Neural cell (in vitro differentiated cells): ENCODE measurements at regions not wholly inside any gene's neighbourhood (a gene's known extent, or its start where the extent isn't known, plus 50 kb on each side); places are given as distances from the start of the nearest gene placed in this dataset.

Experiments used
- H2AFZ ChIP-seq: fragments of 200-600, 300-800 bp; sonication (generic), shearing (Covaris generic); 2 replicates; pipeline ENCODE4 v1.6.0; 2014; ENCODE audit warnings: low read depth, mild to moderate bottlenecking, antibody characterized with exemption, low read length, moderate library complexity
- H3F3A ChIP-seq: fragments of 200-600 bp; shearing (Covaris generic); 2 replicates; pipeline ENCODE4 v1.6.1; 2016; ENCODE audit warnings: mild to moderate bottlenecking, moderate library complexity, mixed read lengths, antibody characterized with exemption, low read length; ENCODE audit not compliant: insufficient read depth, poor library complexity, severe bottlenecking
- H3K27ac ChIP-seq: fragments of 200-600, 300-800 bp; sonication (generic), shearing (Covaris generic); 2 replicates; pipeline ENCODE4 v1.5.1; 2014; ENCODE audit warnings: mild to moderate bottlenecking, low read length, moderate library complexity
- H3K27me3 ChIP-seq: fragments of 300-800, 200-600 bp; sonication (generic), shearing (Covaris generic); 2 replicates; pipeline ENCODE4 v1.6.0; 2014; ENCODE audit warnings: mild to moderate bottlenecking, low read depth, low read length, moderate library complexity; ENCODE audit not compliant: insufficient read depth
- H3K36me3 ChIP-seq: fragments of 300-800, 200-600 bp; sonication (generic), shearing (Covaris generic); 2 replicates; pipeline ENCODE4 v1.5.1; 2014; ENCODE audit warnings: mild to moderate bottlenecking, antibody characterized with exemption, low read length, moderate library complexity; ENCODE audit not compliant: insufficient read depth
- H3K4me2 ChIP-seq: fragments of 300-800, 200-600 bp; sonication (generic), shearing (Covaris generic); 2 replicates; pipeline ENCODE4 v1.6.0; 2014; ENCODE audit warnings: mild to moderate bottlenecking, low read length
- H3K4me3 ChIP-seq: fragments of 300-800, 200-600 bp; sonication (generic), shearing (Covaris generic); 2 replicates; pipeline ENCODE4 v1.5.1; 2014; ENCODE audit warnings: mild to moderate bottlenecking, low read length, moderate library complexity
- H3K79me2 ChIP-seq: fragments of 200-600 bp; shearing (Covaris generic); replicated peaks from 2 replicates; pipeline ENCODE4 v1.6.0; 2014; ENCODE audit warnings: mild to moderate bottlenecking, low read length, moderate library complexity; ENCODE audit not compliant: insufficient read depth
- H3K9ac ChIP-seq: fragments of 300-800, 200-600 bp; sonication (generic), shearing (Covaris generic); 2 replicates; pipeline ENCODE4 v1.6.1; 2016; ENCODE audit warnings: mild to moderate bottlenecking, low read length, mixed read lengths
- H3K9me2 ChIP-seq: fragments of 200-600 bp; shearing (Covaris generic); 2 replicates; pipeline ENCODE4 v1.6.1; 2016; ENCODE audit warnings: mild to moderate bottlenecking, low read length, mixed read lengths; ENCODE audit not compliant: insufficient read depth
- H3K9me3 ChIP-seq: fragments of 200-600, 300-800 bp; sonication (generic), shearing (Covaris generic); 2 replicates; pipeline ENCODE4 v1.6.1; 2016; ENCODE audit warnings: mild to moderate bottlenecking, mixed run types, low read length, moderate library complexity, mixed read lengths
- H4K20me1 ChIP-seq: fragments of 200-600 bp; shearing (Covaris generic); 2 replicates; pipeline ENCODE4 v1.6.1; 2016; ENCODE audit warnings: mild to moderate bottlenecking, mixed run types; ENCODE audit not compliant: insufficient read depth
- EP300 ChIP-seq: fragments of 450-650 bp; conservative IDR thresholded peaks from 2 replicates; pipeline ENCODE4 v1.6.1; 2014; ENCODE audit warnings: antibody characterized with exemption, mild to moderate bottlenecking, moderate library complexity; ENCODE audit not compliant: poor library complexity, severe bottlenecking
- EZH2 ChIP-seq: fragments of 200-600, 300-800 bp; shearing (Covaris generic), sonication (generic); IDR thresholded peaks from 2 replicates; pipeline ENCODE4 v1.6.1; 2014; ENCODE audit warnings: antibody characterized with exemption, low read length, borderline replicate concordance, mild to moderate bottlenecking; ENCODE audit not compliant: insufficient read depth, poor library complexity, severe bottlenecking
- MXI1 ChIP-seq: fragments of 450-650 bp; conservative IDR thresholded peaks from 2 replicates; pipeline ENCODE4 v1.6.1; 2014; ENCODE audit warnings: antibody characterized with exemption, mild to moderate bottlenecking; ENCODE audit not compliant: poor library complexity, severe bottlenecking
- POLR2AphosphoS5 ChIP-seq: IDR thresholded peaks from 2 replicates; pipeline ENCODE4 v1.6.1; 2012
- RAD21 ChIP-seq: fragments of 450-650 bp; conservative IDR thresholded peaks from 2 replicates; pipeline ENCODE4 v1.6.1; 2014; ENCODE audit warnings: antibody characterized with exemption, mild to moderate bottlenecking, moderate library complexity
- SMC3 ChIP-seq: fragments of 450-650 bp; conservative IDR thresholded peaks from 2 replicates; pipeline ENCODE4 v1.6.1; 2014; ENCODE audit warnings: antibody characterized with exemption, mild to moderate bottlenecking, moderate library complexity; ENCODE audit not compliant: poor library complexity
- TAF1 ChIP-seq: IDR thresholded peaks from 2 replicates; pipeline ENCODE4 v1.6.1; 2012; ENCODE audit warnings: low read depth
- TF ChIP-seq, protein P1 (sequence below): fragments of 450-650 bp; IDR thresholded peaks from 2 replicates; pipeline ENCODE4 v1.5.1; 2014; ENCODE audit warnings: antibody characterized with exemption, mild to moderate bottlenecking, moderate library complexity; ENCODE audit not compliant: poor library complexity, severe bottlenecking
- TF ChIP-seq, protein P2 (sequence below): IDR thresholded peaks from 2 replicates; pipeline ENCODE4 v1.6.1; 2012; ENCODE audit warnings: borderline replicate concordance

DNA sequence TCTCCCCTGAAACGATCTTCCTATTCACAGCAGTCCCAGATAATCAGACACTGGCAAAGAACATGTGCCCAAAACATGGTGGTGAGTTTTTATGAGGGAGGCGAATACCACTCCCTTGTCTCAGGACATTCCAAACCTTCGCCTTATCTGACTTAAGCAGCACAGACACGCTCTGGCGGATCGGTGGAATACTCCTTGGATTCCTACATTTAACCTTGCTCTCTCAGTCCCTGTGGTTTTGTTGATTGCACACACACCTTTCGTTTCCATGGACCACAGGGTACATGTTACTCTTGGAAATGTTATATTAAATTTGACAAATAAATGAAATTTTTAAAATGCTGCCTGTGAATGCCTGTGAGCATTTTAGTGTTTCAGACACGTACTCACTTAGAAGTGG lies 87.8 kb upstream of the CPEB4 start:
- no peaks in the 10 kb centered on the region for H3K27me3 ChIP-seq
- no peaks in the 10 kb centered on the region for H3F3A ChIP-seq
- H3K9me2 ChIP-seq: no peaks in the 10 kb centered on the region
- no peaks in the 10 kb centered on the region for H3K36me3 ChIP-seq
- no peak overlapping the region for H3K4me2 ChIP-seq
- TF ChIP-seq TAF1: no peak
- no peak for TF ChIP-seq POLR2AphosphoS5
- no peak for TF ChIP-seq RAD21
- no peak for TF ChIP-seq SMC3
- TF ChIP-seq EP300: no peak
- TF ChIP-seq, protein P1, sequence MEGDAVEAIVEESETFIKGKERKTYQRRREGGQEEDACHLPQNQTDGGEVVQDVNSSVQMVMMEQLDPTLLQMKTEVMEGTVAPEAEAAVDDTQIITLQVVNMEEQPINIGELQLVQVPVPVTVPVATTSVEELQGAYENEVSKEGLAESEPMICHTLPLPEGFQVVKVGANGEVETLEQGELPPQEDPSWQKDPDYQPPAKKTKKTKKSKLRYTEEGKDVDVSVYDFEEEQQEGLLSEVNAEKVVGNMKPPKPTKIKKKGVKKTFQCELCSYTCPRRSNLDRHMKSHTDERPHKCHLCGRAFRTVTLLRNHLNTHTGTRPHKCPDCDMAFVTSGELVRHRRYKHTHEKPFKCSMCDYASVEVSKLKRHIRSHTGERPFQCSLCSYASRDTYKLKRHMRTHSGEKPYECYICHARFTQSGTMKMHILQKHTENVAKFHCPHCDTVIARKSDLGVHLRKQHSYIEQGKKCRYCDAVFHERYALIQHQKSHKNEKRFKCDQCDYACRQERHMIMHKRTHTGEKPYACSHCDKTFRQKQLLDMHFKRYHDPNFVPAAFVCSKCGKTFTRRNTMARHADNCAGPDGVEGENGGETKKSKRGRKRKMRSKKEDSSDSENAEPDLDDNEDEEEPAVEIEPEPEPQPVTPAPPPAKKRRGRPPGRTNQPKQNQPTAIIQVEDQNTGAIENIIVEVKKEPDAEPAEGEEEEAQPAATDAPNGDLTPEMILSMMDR: no peak
- TF ChIP-seq, protein P2, sequence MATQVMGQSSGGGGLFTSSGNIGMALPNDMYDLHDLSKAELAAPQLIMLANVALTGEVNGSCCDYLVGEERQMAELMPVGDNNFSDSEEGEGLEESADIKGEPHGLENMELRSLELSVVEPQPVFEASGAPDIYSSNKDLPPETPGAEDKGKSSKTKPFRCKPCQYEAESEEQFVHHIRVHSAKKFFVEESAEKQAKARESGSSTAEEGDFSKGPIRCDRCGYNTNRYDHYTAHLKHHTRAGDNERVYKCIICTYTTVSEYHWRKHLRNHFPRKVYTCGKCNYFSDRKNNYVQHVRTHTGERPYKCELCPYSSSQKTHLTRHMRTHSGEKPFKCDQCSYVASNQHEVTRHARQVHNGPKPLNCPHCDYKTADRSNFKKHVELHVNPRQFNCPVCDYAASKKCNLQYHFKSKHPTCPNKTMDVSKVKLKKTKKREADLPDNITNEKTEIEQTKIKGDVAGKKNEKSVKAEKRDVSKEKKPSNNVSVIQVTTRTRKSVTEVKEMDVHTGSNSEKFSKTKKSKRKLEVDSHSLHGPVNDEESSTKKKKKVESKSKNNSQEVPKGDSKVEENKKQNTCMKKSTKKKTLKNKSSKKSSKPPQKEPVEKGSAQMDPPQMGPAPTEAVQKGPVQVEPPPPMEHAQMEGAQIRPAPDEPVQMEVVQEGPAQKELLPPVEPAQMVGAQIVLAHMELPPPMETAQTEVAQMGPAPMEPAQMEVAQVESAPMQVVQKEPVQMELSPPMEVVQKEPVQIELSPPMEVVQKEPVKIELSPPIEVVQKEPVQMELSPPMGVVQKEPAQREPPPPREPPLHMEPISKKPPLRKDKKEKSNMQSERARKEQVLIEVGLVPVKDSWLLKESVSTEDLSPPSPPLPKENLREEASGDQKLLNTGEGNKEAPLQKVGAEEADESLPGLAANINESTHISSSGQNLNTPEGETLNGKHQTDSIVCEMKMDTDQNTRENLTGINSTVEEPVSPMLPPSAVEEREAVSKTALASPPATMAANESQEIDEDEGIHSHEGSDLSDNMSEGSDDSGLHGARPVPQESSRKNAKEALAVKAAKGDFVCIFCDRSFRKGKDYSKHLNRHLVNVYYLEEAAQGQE: no peak
- TF ChIP-seq EZH2: no peak
- no peak for TF ChIP-seq MXI1
- no peak overlapping the region for H2AFZ ChIP-seq
- H3K9me3 ChIP-seq: no peaks in the 10 kb centered on the region
- no peaks in the 10 kb centered on the region for H4K20me1 ChIP-seq
- H3K27ac ChIP-seq: no peak overlapping the region
- H3K4me3 ChIP-seq: no peak overlapping the region
- no peak overlapping the region for H3K9ac ChIP-seq
- H3K79me2 ChIP-seq: no peaks in the 10 kb centered on the region

DNA sequence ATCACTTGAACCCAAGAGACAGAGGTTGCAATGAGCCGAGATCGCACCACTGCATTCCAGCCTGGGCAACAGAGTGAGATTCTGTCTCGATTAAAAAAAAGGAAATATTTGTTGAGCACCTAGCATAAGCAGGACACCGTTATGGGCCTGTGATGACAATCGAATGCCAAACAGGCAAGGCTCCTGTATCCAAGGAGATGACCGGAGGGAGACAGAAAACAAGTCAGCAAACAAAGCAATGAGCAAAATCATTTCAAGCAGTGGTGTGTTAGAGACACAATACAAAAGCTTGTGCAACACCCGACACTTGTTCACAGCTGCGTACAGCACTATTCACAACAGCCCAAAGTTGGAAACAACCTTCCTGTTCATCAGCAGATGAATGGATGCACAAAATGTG lies 87.1 kb upstream of the CPEB4 start:
- no peak overlapping the region for H3K27ac ChIP-seq

More for the DNA sequence above, 87.1 kb upstream of the CPEB4 start:
- H3K9ac ChIP-seq: no peak overlapping the region
- TF ChIP-seq POLR2AphosphoS5 (no peak), EZH2 (no peak), TAF1 (no peak), EP300 (no peak), SMC3 (no peak), MXI1 (no peak), RAD21 (no peak)
- TF ChIP-seq, protein P2: no peak
- TF ChIP-seq, protein P1: no peak
- no peaks in the 10 kb centered on the region for H4K20me1 ChIP-seq
- no peaks in the 10 kb centered on the region for H3K36me3 ChIP-seq
- H3K27me3 ChIP-seq: no peaks in the 10 kb centered on the region
- no peaks in the 10 kb centered on the region for H3F3A ChIP-seq
- H3K9me3 ChIP-seq: no peaks in the 10 kb centered on the region
- no peaks in the 10 kb centered on the region for H3K79me2 ChIP-seq
- no peak overlapping the region for H2AFZ ChIP-seq
- H3K4me3 ChIP-seq: no peak overlapping the region
- no peak overlapping the region for H3K4me2 ChIP-seq
- H3K9me2 ChIP-seq: no peaks in the 10 kb centered on the region
